Large intestine (tissue), 3 donors: ENCODE measurements at regions not wholly inside any gene's neighbourhood (a gene's known extent, or its start where the extent isn't known, plus 50 kb on each side); places are given as distances from the start of the nearest gene placed in this dataset.

Source experiments
- DNase-seq, 2 donors: peaks; one replicate each; pipeline versions ENCODE4 v3.0.0 to v3.0.0-alpha.2; 2013
- H3K27ac ChIP-seq: one replicate; pipeline ENCODE4 v1.5.1; 2013; ENCODE audit warnings: low read length
- H3K27me3 ChIP-seq: 2 replicates; pipeline ENCODE4 v1.6.1; 2013; ENCODE audit warnings: low read length; ENCODE audit not compliant: control insufficient read depth, insufficient read depth
- H3K36me3 ChIP-seq: 2 replicates; pipeline ENCODE4 v1.6.1; 2013; ENCODE audit warnings: low read length; ENCODE audit not compliant: control insufficient read depth, insufficient read depth
- H3K4me1 ChIP-seq: one replicate; pipeline ENCODE4 v1.6.1; 2013; ENCODE audit warnings: low read length; ENCODE audit not compliant: control insufficient read depth, insufficient read depth
- H3K4me3 ChIP-seq: one replicate; pipeline ENCODE4 v1.5.1; 2013; ENCODE audit warnings: low read length
- H3K9me3 ChIP-seq: one replicate; pipeline ENCODE4 v1.6.1; 2013; ENCODE audit warnings: mild to moderate bottlenecking, low read depth, low read length, moderate library complexity; ENCODE audit not compliant: control insufficient read depth
- WGBS: methylation state at CpG from one replicate; pipeline ENCODE4 v1.1.5; 2013; ENCODE audit warnings: low lambda C conversion rate; ENCODE audit not compliant: insufficient coverage; 5-methylcytosine and 5-hydroxymethylcytosine counted together

- WGBS: no CpG with 5 or more reads among the region's 1 CpG
- DNase-seq: no peak
- Histone ChIP-seq H3K36me3 (no peaks in the 10 kb centered on the region), H3K4me1 (no peaks in the 10 kb centered on the region), H3K4me3 (no peak overlapping the region), H3K27ac (no peak overlapping the region), H3K27me3 (no peaks in the 10 kb centered on the region), H3K9me3 (no peaks in the 10 kb centered on the region)
Measured at GRCh38 chr4:16450724-16451123, 224.5 kb upstream of the TAPT1 start.

- Histone ChIP-seq H3K9me3 (no peaks in the 10 kb centered on the region), H3K4me1 (no peaks in the 10 kb centered on the region), H3K27me3 (no peaks in the 10 kb centered on the region), H3K27ac (no peak overlapping the region), H3K4me3 (no peak overlapping the region), H3K36me3 (no peaks in the 10 kb centered on the region)
- DNase-seq: no peak
- WGBS: no CpG with 5 or more reads among the region's 3 CpGs
Measured at GRCh38 chr4:16450031-16450430, 223.8 kb upstream of the TAPT1 start.

GRCh38 chr4:16449406-16449805 is 223.1 kb upstream of the TAPT1 start:
- Histone ChIP-seq H3K27me3 (no peaks in the 10 kb centered on the region), H3K27ac (no peak overlapping the region), H3K36me3 (no peaks in the 10 kb centered on the region), H3K4me1 (no peaks in the 10 kb centered on the region), H3K4me3 (no peak overlapping the region), H3K9me3 (no peaks in the 10 kb centered on the region)
- no peak for DNase-seq
- WGBS: no CpG with 5 or more reads among the region's 2 CpGs

GRCh38 chr4:16448241-16448840 is 222.1 kb upstream of the TAPT1 start:
- Histone ChIP-seq H3K4me3 (no peak overlapping the region), H3K36me3 (no peaks in the 10 kb centered on the region), H3K27me3 (no peaks in the 10 kb centered on the region), H3K27ac (no peak overlapping the region), H3K4me1 (no peaks in the 10 kb centered on the region), H3K9me3 (no peaks in the 10 kb centered on the region)
- no peak for DNase-seq
- WGBS: 41% methylated on average over 2 of the region's 9 CpGs

GRCh38 chr4:16443504-16444088 is 217.3 kb upstream of the TAPT1 start:
- no peak for DNase-seq
- no CpG with 5 or more reads among the region's 2 CpGs for WGBS
- H3K27ac ChIP-seq: no peak overlapping the region
- H3K27me3 ChIP-seq: no peaks in the 10 kb centered on the region
- no peaks in the 10 kb centered on the region for H3K36me3 ChIP-seq
- no peak overlapping the region for H3K4me3 ChIP-seq
- H3K9me3 ChIP-seq: peaks cover 2% of the 10 kb centered on the region
- no peaks in the 10 kb centered on the region for H3K4me1 ChIP-seq

- Histone ChIP-seq H3K9me3 (peaks cover 4% of the 10 kb centered on the region), H3K4me3 (no peak overlapping the region), H3K36me3 (no peaks in the 10 kb centered on the region), H3K4me1 (no peaks in the 10 kb centered on the region), H3K27ac (no peak overlapping the region), H3K27me3 (no peaks in the 10 kb centered on the region)
- no CpG with 5 or more reads among the region's 1 CpG for WGBS
- no peak for DNase-seq
Measured at GRCh38 chr4:16442296-16442695, 216.0 kb upstream of the TAPT1 start.

GRCh38 chr4:16439768-16440167 is 213.5 kb upstream of the TAPT1 start:
- Histone ChIP-seq H3K4me1 (no peaks in the 10 kb centered on the region), H3K27me3 (no peaks in the 10 kb centered on the region), H3K9me3 (peaks cover 4% of the 10 kb centered on the region), H3K36me3 (no peaks in the 10 kb centered on the region), H3K27ac (no peak overlapping the region), H3K4me3 (no peak overlapping the region)
- WGBS: no CpG with 5 or more reads among the region's 1 CpG
- DNase-seq: no peak

- no peaks in the 10 kb centered on the region for H3K36me3 ChIP-seq
- no peak for DNase-seq
- H3K27me3 ChIP-seq: no peaks in the 10 kb centered on the region
- H3K4me3 ChIP-seq: no peak overlapping the region
- H3K9me3 ChIP-seq: peaks cover 4% of the 10 kb centered on the region
- H3K27ac ChIP-seq: no peak overlapping the region
- H3K4me1 ChIP-seq: no peaks in the 10 kb centered on the region
Measured at GRCh38 chr4:16438986-16439385, 212.7 kb upstream of the TAPT1 start.

GRCh38 chr4:16437836-16438235 is 211.6 kb upstream of the TAPT1 start:
- no peak overlapping the region for H3K4me3 ChIP-seq
- H3K9me3 ChIP-seq: peaks cover 4% of the 10 kb centered on the region
- no peaks in the 10 kb centered on the region for H3K27me3 ChIP-seq
- H3K27ac ChIP-seq: no peak overlapping the region
- DNase-seq: no peak
- WGBS: no CpG with 5 or more reads among the region's 2 CpGs
- H3K36me3 ChIP-seq: no peaks in the 10 kb centered on the region
- no peaks in the 10 kb centered on the region for H3K4me1 ChIP-seq

GRCh38 chr4:16431866-16432265 is 205.6 kb upstream of the TAPT1 start:
- no peaks in the 10 kb centered on the region for H3K36me3 ChIP-seq
- no peaks in the 10 kb centered on the region for H3K9me3 ChIP-seq
- no peak for DNase-seq
- no peaks in the 10 kb centered on the region for H3K4me1 ChIP-seq
- no peaks in the 10 kb centered on the region for H3K27me3 ChIP-seq
- no peak overlapping the region for H3K27ac ChIP-seq
- no peak overlapping the region for H3K4me3 ChIP-seq

GRCh38 chr4:16418814-16419213 is 192.5 kb upstream of the TAPT1 start:
- H3K9me3 ChIP-seq: no peaks in the 10 kb centered on the region
- no peaks in the 10 kb centered on the region for H3K36me3 ChIP-seq
- no peaks in the 10 kb centered on the region for H3K4me1 ChIP-seq
- no peak for DNase-seq
- no peaks in the 10 kb centered on the region for H3K27me3 ChIP-seq
- H3K27ac ChIP-seq: no peak overlapping the region
- no peak overlapping the region for H3K4me3 ChIP-seq
